ENCODE measurements at regions not wholly inside any gene's neighbourhood (a gene's known extent, or its start where the extent isn't known, plus 50 kb on each side); places are given as distances from the start of the nearest gene placed in this dataset.
"Not testable (repeated sequence)": the region's sequence is repeated elsewhere in the genome, so short reads cannot be mapped to it uniquely, and the experiment has no call there.

- H3K27me3 ChIP-seq (ENCODE audit: control insufficient read depth, insufficient read depth, low read length), result no peaks in the 10 kb centered on the region
- CTCF ChIA-PET, result interaction anchor here (0.6 kb wide), 1 partner anchor 181 kb away, joined by 3 read pairs; no protein-coding TSS in a partner anchor
- DNase-seq (ENCODE audit: low read depth), result no peak
- POLR2A ChIA-PET, result no interaction called here
- H3K4me3 ChIP-seq (ENCODE audit: low read depth, low read length), result no peak overlapping the region
- H3K36me3 ChIP-seq (ENCODE audit: control insufficient read depth, insufficient read depth, low read length), result no peaks in the 10 kb centered on the region
- TF ChIP-seq CTCF (IDR thresholded peaks at IDR 0.05; ENCODE audit: insufficient read depth, low read depth, low read length), result no peak
Measured at GRCh38 chr11:47928426-47928825, 51.9 kb upstream of the PTPRJ start.

GRCh38 chr11:47924184-47924691 is 56.1 kb upstream of the PTPRJ start:
- POLR2A ChIA-PET, result interaction anchor here (0.6 kb wide), 1 partner anchor 92 kb away, joined by 5 read pairs; no protein-coding TSS in a partner anchor
- no peak for TF ChIP-seq CTCF (IDR thresholded peaks at IDR 0.05; ENCODE audit: insufficient read depth, low read depth, low read length)
- Histone ChIP-seq H3K36me3 (ENCODE audit: control insufficient read depth, insufficient read depth, low read length) (no peaks in the 10 kb centered on the region), H3K4me3 (ENCODE audit: low read depth, low read length) (no peak overlapping the region), H3K27me3 (ENCODE audit: control insufficient read depth, insufficient read depth, low read length) (no peaks in the 10 kb centered on the region)
- peak; percentile 59 for DNase-seq (ENCODE audit: low read depth)
- CTCF ChIA-PET, result interaction anchor here (0.9 to 1.2 kb wide), 4 partner anchors 10 to 185 kb away, joined by 3 to 4 read pairs (median 3); no protein-coding TSS in a partner anchor

GRCh38 chr11:47923667-47924066 is 56.7 kb upstream of the PTPRJ start:
- DNase-seq (ENCODE audit: low read depth), result no peak
- POLR2A ChIA-PET, result no interaction called here

GRCh38 chr11:47921080-47921555 is 59.2 kb upstream of the PTPRJ start:
- H3K4me3 ChIP-seq (ENCODE audit: low read depth, low read length); H3K36me3 ChIP-seq (ENCODE audit: control insufficient read depth, insufficient read depth, low read length); DNase-seq (ENCODE audit: low read depth); H3K27me3 ChIP-seq (ENCODE audit: control insufficient read depth, insufficient read depth, low read length); POLR2A ChIA-PET: not testable (repeated sequence)
- CTCF ChIA-PET, result interaction anchor here (1.1 to 1.3 kb wide), 2 partner anchors 11 to 14 kb away, joined by 3 to 4 read pairs; no protein-coding TSS in a partner anchor

More at GRCh38 chr11:47923667-47924066, 56.7 kb upstream of the PTPRJ start:
- no peak for TF ChIP-seq CTCF (IDR thresholded peaks at IDR 0.05; ENCODE audit: insufficient read depth, low read depth, low read length)
- H3K36me3 ChIP-seq (ENCODE audit: control insufficient read depth, insufficient read depth, low read length), result no peaks in the 10 kb centered on the region
- no peaks in the 10 kb centered on the region for H3K27me3 ChIP-seq (ENCODE audit: control insufficient read depth, insufficient read depth, low read length)
- CTCF ChIA-PET, result interaction anchor here (1.0 to 1.2 kb wide), 3 partner anchors 11 to 186 kb away, joined by 3 to 4 read pairs (median 3); no protein-coding TSS in a partner anchor
- H3K4me3 ChIP-seq (ENCODE audit: low read depth, low read length), result no peak overlapping the region

- DNase-seq (ENCODE audit: low read depth), result no peak
- POLR2A ChIA-PET, result no interaction called here
- TF ChIP-seq CTCF (IDR thresholded peaks at IDR 0.05; ENCODE audit: insufficient read depth, low read depth, low read length), result no peak
- CTCF ChIA-PET, result interaction anchor here (1.1 to 1.2 kb wide), 2 partner anchors 13 to 53 kb away, joined by 3 read pairs; no protein-coding TSS in a partner anchor
- no peaks in the 10 kb centered on the region for H3K36me3 ChIP-seq (ENCODE audit: control insufficient read depth, insufficient read depth, low read length)
- H3K27me3 ChIP-seq (ENCODE audit: control insufficient read depth, insufficient read depth, low read length), result no peaks in the 10 kb centered on the region
- H3K4me3 ChIP-seq (ENCODE audit: low read depth, low read length), result no peak overlapping the region
Measured at GRCh38 chr11:47918882-47919495, 61.4 kb upstream of the PTPRJ start.
